HAP-1 (cell line): ENCODE measurements at regions not wholly inside any gene's neighbourhood (a gene's known extent, or its start where the extent isn't known, plus 50 kb on each side); places are given as distances from the start of the nearest gene placed in this dataset.
"Not testable (repeated sequence)": the region's sequence is repeated elsewhere in the genome, so short reads cannot be mapped to it uniquely, and the experiment has no call there.

Source experiments
- DNase-seq, 2 experiments: peaks; one replicate each; pipeline ENCODE4 v3.0.0-alpha.2; 2016 to 2020; ENCODE audit warnings: low spot score in 2 of 2
- H3K27me3 ChIP-seq: fragments of 250-450 bp; sonication (Bioruptor Pico); 2 replicates; pipeline ENCODE4 v1.5.1; 2020; ENCODE audit warnings: low read depth, mild to moderate bottlenecking, moderate library complexity
- H3K36me3 ChIP-seq: fragments of 250-450 bp; sonication (Bioruptor Pico); replicated peaks from 2 replicates; pipeline ENCODE4 v1.5.1; 2020; ENCODE audit warnings: mild to moderate bottlenecking
- H3K4me1 ChIP-seq: fragments of 250-450 bp; sonication (Bioruptor Pico); 2 replicates; pipeline ENCODE4 v1.5.1; 2020; ENCODE audit warnings: mild to moderate bottlenecking
- H3K4me3 ChIP-seq: fragments of 250-450 bp; sonication (Bioruptor Pico); 2 replicates; pipeline ENCODE4 v1.5.1; 2020; ENCODE audit warnings: mild to moderate bottlenecking, moderate library complexity
- H3K9me3 ChIP-seq: fragments of 250-450 bp; sonication (Bioruptor Pico); 2 replicates; pipeline ENCODE4 v1.5.1; 2020; ENCODE audit warnings: mild to moderate bottlenecking, moderate library complexity
- in situ Hi-C: fragments of 300-500 bp; cut with MboI; formaldehyde crosslinking; loops from 3 replicates; pipeline ENCODE4 v1.14.3; 2020; ENCODE audit warnings: low sequenced_read_pairs, inconsistent platforms, mixed read lengths

GRCh38 chr10:81603106-81603620 is 271.8 kb upstream of the NRG3 start:
- no peaks in the 10 kb centered on the region for H3K4me1 ChIP-seq
- H3K4me3 ChIP-seq: no peak overlapping the region
- in situ Hi-C loops: no loop called here
- no peak for DNase-seq
- H3K9me3 ChIP-seq: no peaks in the 10 kb centered on the region
- no peaks in the 10 kb centered on the region for H3K27me3 ChIP-seq
- H3K36me3 ChIP-seq: no peaks in the 10 kb centered on the region

- in situ Hi-C loops, H3K36me3 ChIP-seq, H3K4me1 ChIP-seq, H3K9me3 ChIP-seq, H3K27me3 ChIP-seq, H3K4me3 ChIP-seq, DNase-seq: not testable (repeated sequence)
Measured at GRCh38 chr10:81644485-81644884, 230.5 kb upstream of the NRG3 start.

GRCh38 chr10:81655986-81656385 is 219.0 kb upstream of the NRG3 start:
- Histone ChIP-seq H3K4me3 (no peak overlapping the region), H3K4me1 (no peaks in the 10 kb centered on the region), H3K27me3 (no peaks in the 10 kb centered on the region), H3K9me3 (no peaks in the 10 kb centered on the region), H3K36me3 (no peaks in the 10 kb centered on the region)
- no peak for DNase-seq
- in situ Hi-C loops: no loop called here

- no peak for DNase-seq
- Histone ChIP-seq H3K27me3 (no peaks in the 10 kb centered on the region), H3K4me1 (no peaks in the 10 kb centered on the region), H3K4me3 (no peak overlapping the region), H3K9me3 (no peaks in the 10 kb centered on the region), H3K36me3 (no peaks in the 10 kb centered on the region)
- in situ Hi-C loops: no loop called here
Measured at GRCh38 chr10:81662837-81663236, 212.2 kb upstream of the NRG3 start.

GRCh38 chr10:81664800-81665199 is 210.2 kb upstream of the NRG3 start:
- H3K27me3 ChIP-seq, H3K4me3 ChIP-seq, DNase-seq, H3K9me3 ChIP-seq, H3K36me3 ChIP-seq, H3K4me1 ChIP-seq, in situ Hi-C loops: not testable (repeated sequence)

DNA sequence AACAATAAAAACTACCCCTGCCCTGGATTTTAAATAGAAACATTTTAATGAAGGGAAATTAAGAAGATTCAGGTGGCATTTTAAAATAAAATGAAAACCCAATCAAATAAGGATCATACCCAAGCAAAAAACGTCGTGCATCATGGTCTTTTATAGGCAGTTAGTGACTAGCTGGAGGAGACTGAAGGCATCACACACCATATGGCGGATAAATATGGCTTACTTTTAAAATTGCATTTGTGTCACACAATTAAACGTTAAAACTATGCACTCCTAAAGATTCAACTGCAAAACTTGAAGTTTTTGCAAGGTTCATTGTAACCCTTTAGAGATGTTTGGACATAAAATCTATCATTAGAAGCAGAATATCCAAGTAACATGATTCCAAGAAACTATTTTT is 200.1 kb upstream of the NRG3 start:
- no peak overlapping the region for H3K4me3 ChIP-seq
- in situ Hi-C loops: no loop called here
- H3K36me3 ChIP-seq: no peaks in the 10 kb centered on the region
- H3K4me1 ChIP-seq: no peaks in the 10 kb centered on the region
- no peaks in the 10 kb centered on the region for H3K27me3 ChIP-seq
- no peaks in the 10 kb centered on the region for H3K9me3 ChIP-seq
- no peak for DNase-seq

GRCh38 chr10:81679291-81679690 is 195.7 kb upstream of the NRG3 start:
- DNase-seq: no peak
- Histone ChIP-seq H3K4me1 (no peaks in the 10 kb centered on the region), H3K4me3 (no peak overlapping the region), H3K27me3 (no peaks in the 10 kb centered on the region), H3K36me3 (no peaks in the 10 kb centered on the region), H3K9me3 (no peaks in the 10 kb centered on the region)
- in situ Hi-C loops: no loop called here

DNA sequence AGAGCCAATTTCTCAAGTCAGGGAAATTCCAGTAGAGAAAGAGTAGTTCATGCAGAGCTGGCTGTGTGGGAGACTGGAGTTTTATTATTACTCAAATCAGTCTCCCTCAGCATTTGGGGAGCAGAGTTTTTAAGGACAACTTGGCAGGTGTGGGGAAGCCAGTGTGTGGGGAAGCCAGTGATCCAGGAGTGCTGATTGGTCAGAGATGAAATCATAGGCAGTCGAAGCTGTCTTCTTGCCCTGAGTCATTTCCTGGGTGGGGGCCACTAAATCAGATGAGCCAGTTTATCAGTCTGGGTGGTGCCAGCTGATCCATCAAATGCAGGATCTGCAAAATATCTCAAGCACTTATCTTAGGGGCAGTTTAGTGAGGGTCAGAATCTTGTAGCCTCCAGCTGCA is 194.6 kb upstream of the NRG3 start:
- H3K27me3 ChIP-seq: no peaks in the 10 kb centered on the region
- in situ Hi-C loops: no loop called here
- no peaks in the 10 kb centered on the region for H3K36me3 ChIP-seq
- H3K4me1 ChIP-seq: no peaks in the 10 kb centered on the region
- no peaks in the 10 kb centered on the region for H3K9me3 ChIP-seq
- H3K4me3 ChIP-seq: no peak overlapping the region
- DNase-seq: no peak

DNA sequence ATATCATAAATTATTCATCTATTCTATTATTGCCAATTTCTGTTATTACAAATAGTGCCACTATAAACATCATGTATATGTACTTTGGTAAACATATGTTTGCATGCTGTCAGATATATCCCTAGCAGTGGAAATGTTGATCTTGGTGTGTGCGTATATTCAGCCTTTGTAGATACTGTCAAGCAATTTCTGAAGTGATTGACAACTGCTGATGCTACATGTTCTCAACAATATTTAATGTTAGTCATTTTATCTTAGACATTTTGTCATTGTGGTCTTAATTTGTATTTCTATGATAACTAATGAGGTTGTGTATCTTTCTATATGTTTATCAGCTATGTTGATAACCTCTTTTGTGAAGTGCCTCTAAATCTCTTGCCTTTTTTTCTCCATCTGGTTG is 186.5 kb upstream of the NRG3 start:
- no peaks in the 10 kb centered on the region for H3K27me3 ChIP-seq
- in situ Hi-C loops: no loop called here
- DNase-seq: no peak

GRCh38 chr10:81696609-81697388 is 178.2 kb upstream of the NRG3 start:
- no peak for DNase-seq
- no peaks in the 10 kb centered on the region for H3K9me3 ChIP-seq
- H3K4me1 ChIP-seq: no peaks in the 10 kb centered on the region
- no peaks in the 10 kb centered on the region for H3K27me3 ChIP-seq
- no peak overlapping the region for H3K4me3 ChIP-seq
- in situ Hi-C loops: no loop called here
- no peaks in the 10 kb centered on the region for H3K36me3 ChIP-seq

More for the DNA sequence above, 186.5 kb upstream of the NRG3 start:
- H3K9me3 ChIP-seq: no peaks in the 10 kb centered on the region
- H3K4me1 ChIP-seq: no peaks in the 10 kb centered on the region
- no peaks in the 10 kb centered on the region for H3K36me3 ChIP-seq
- no peak overlapping the region for H3K4me3 ChIP-seq

DNA sequence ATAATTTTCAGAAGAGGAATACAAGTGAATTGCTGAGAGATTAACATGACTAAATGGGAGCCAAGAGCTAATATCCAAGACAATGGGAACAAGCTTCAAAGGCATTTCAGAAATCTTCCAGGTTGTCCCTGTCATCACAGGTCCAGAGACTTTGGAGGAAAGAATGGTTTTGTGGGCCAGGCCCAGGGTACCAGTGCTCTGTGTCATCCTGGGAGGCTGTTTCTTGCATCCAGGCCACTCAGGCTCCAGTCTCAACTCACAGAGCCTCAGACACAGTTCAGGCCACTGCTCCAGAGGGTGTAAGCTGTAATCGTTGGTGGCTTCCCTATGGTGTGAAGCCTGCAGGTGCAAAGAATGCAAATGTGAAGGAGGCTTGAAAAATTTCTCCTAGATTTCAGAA is 170.4 kb upstream of the NRG3 start:
- DNase-seq: no peak
- no peaks in the 10 kb centered on the region for H3K27me3 ChIP-seq
- in situ Hi-C loops: no loop called here

DNA sequence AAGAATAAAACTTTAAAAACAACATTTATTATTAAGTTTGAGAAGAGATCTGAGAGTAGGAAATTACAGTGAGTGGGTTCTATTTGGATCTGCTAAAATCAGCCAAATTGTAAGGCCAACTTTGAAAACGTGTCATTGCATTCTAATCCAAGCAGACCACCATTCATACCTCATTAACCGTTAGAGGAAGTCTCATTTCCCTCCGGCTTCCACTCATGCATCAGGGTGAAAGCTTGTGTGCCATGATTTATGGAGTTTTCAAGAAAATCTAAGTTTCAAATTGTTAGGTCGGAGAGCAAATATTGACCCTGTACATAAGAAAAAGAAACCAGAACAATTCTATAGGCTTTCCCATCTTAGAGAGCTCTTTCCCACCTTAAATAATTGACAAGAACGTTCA is 166.6 kb upstream of the NRG3 start:
- in situ Hi-C loops: no loop called here
- Histone ChIP-seq H3K4me3 (no peak overlapping the region), H3K27me3 (no peaks in the 10 kb centered on the region), H3K9me3 (no peaks in the 10 kb centered on the region), H3K36me3 (no peaks in the 10 kb centered on the region), H3K4me1 (no peaks in the 10 kb centered on the region)
- DNase-seq: no peak

More for the DNA sequence above, 170.4 kb upstream of the NRG3 start:
- Histone ChIP-seq H3K4me3 (no peak overlapping the region), H3K4me1 (no peaks in the 10 kb centered on the region), H3K9me3 (no peaks in the 10 kb centered on the region), H3K36me3 (no peaks in the 10 kb centered on the region)

- no peaks in the 10 kb centered on the region for H3K27me3 ChIP-seq
- no peak for DNase-seq
- in situ Hi-C loops: no loop called here
- H3K4me1 ChIP-seq: no peaks in the 10 kb centered on the region
- no peaks in the 10 kb centered on the region for H3K36me3 ChIP-seq
- H3K9me3 ChIP-seq: no peaks in the 10 kb centered on the region
- H3K4me3 ChIP-seq: no peak overlapping the region
Measured at GRCh38 chr10:81708929-81709328, 166.1 kb upstream of the NRG3 start.

- in situ Hi-C loops: no loop called here
Measured at GRCh38 chr10:81722399-81722798, 152.6 kb upstream of the NRG3 start.

GRCh38 chr10:81724431-81724830 is 150.6 kb upstream of the NRG3 start:
- Histone ChIP-seq H3K4me1 (no peaks in the 10 kb centered on the region), H3K36me3 (no peaks in the 10 kb centered on the region), H3K27me3 (no peaks in the 10 kb centered on the region), H3K4me3 (no peak overlapping the region), H3K9me3 (no peaks in the 10 kb centered on the region)
- in situ Hi-C loops: no loop called here
- DNase-seq: no peak

More at GRCh38 chr10:81722399-81722798, 152.6 kb upstream of the NRG3 start:
- no peak for DNase-seq
- no peak overlapping the region for H3K4me3 ChIP-seq
- no peaks in the 10 kb centered on the region for H3K4me1 ChIP-seq
- H3K36me3 ChIP-seq: no peaks in the 10 kb centered on the region
- H3K27me3 ChIP-seq: no peaks in the 10 kb centered on the region
- H3K9me3 ChIP-seq: no peaks in the 10 kb centered on the region
